8988T (cell line): ENCODE measurements at regions not wholly inside any gene's neighbourhood (a gene's known extent, or its start where the extent isn't known, plus 50 kb on each side); places are given as distances from the start of the nearest gene placed in this dataset.
"Not testable (repeated sequence)": the region's sequence is repeated elsewhere in the genome, so short reads cannot be mapped to it uniquely, and the experiment has no call there.

ENCODE experiments used
- DNase-seq: peaks from one replicate; pipeline ENCODE4 v3.0.0; 2011

- DNase-seq, result no peak
Measured at GRCh38 chr3:106421426-106421825, 552.6 kb upstream of the CBLB start.

GRCh38 chr3:106421909-106422308 lies 553.1 kb upstream of the CBLB start:
- no peak for DNase-seq

- no peak for DNase-seq
Measured at GRCh38 chr3:106423321-106424225, 554.8 kb upstream of the CBLB start.

- no peak for DNase-seq
Measured at GRCh38 chr3:106425026-106425425, 556.2 kb upstream of the CBLB start.

- DNase-seq, result no peak
Measured at GRCh38 chr3:106425916-106426315, 557.1 kb upstream of the CBLB start.

- no peak for DNase-seq
Measured at GRCh38 chr3:106428565-106428994, 559.8 kb upstream of the CBLB start.

GRCh38 chr3:106431721-106432120 lies 562.9 kb upstream of the CBLB start:
- no peak for DNase-seq

- no peak for DNase-seq
Measured at GRCh38 chr3:106435899-106436453, 567.2 kb upstream of the CBLB start.

GRCh38 chr3:106438887-106439286 lies 570.1 kb upstream of the CBLB start:
- DNase-seq, result no peak

GRCh38 chr3:106440672-106441071 lies 571.9 kb upstream of the CBLB start:
- no peak for DNase-seq

GRCh38 chr3:106446271-106446670 lies 577.5 kb upstream of the CBLB start:
- DNase-seq, result no peak

GRCh38 chr3:106447723-106448301 lies 579.0 kb upstream of the CBLB start:
- DNase-seq, result no peak

- DNase-seq, result not testable (repeated sequence)
Measured at GRCh38 chr3:106448372-106448966, 579.7 kb upstream of the CBLB start.

GRCh38 chr3:106452096-106452495 lies 583.3 kb upstream of the CBLB start:
- no peak for DNase-seq

GRCh38 chr3:106454497-106454896 lies 585.7 kb upstream of the CBLB start:
- no peak for DNase-seq

- no peak for DNase-seq
Measured at GRCh38 chr3:106457281-106458180, 588.7 kb upstream of the CBLB start.

GRCh38 chr3:106458952-106459351 lies 590.1 kb upstream of the CBLB start:
- DNase-seq, result no peak

GRCh38 chr3:106466881-106467280 lies 598.1 kb upstream of the CBLB start:
- DNase-seq, result no peak

GRCh38 chr3:106473576-106474475 lies 605.0 kb upstream of the CBLB start:
- no peak for DNase-seq

- no peak for DNase-seq
Measured at GRCh38 chr3:106482451-106482850, 613.6 kb upstream of the CBLB start.

- DNase-seq, result no peak
Measured at GRCh38 chr3:106485217-106485616, 616.4 kb upstream of the CBLB start.

- no peak for DNase-seq
Measured at GRCh38 chr3:106485802-106486201, 617.0 kb upstream of the CBLB start.
